Hepatocyte (in vitro differentiated cells): ENCODE measurements at regions not wholly inside any gene's neighbourhood (a gene's known extent, or its start where the extent isn't known, plus 50 kb on each side); places are given as distances from the start of the nearest gene placed in this dataset.

Experiments
- CTCF ChIP-seq: fragments of 200-600 bp; sonication (generic); IDR thresholded peaks from 2 replicates; pipeline ENCODE4 v1.5.1; 2016; ENCODE audit warnings: antibody characterized with exemption, mild to moderate bottlenecking; ENCODE audit not compliant: poor library complexity
- EZH2 ChIP-seq: fragments of 200-600 bp; sonication (generic); IDR thresholded peaks from 2 replicates; pipeline ENCODE4 v1.6.1; 2016; ENCODE audit warnings: antibody characterized with exemption, mild to moderate bottlenecking, borderline replicate concordance
- EZH2phosphoT487 ChIP-seq: fragments of 200-600 bp; sonication (generic); IDR thresholded peaks from one replicate; pipeline ENCODE4 v1.6.1; 2018; ENCODE audit warnings: antibody characterized with exemption, mild to moderate bottlenecking, low read depth, moderate library complexity; ENCODE audit not compliant: unreplicated experiment, severe bottlenecking

DNA sequence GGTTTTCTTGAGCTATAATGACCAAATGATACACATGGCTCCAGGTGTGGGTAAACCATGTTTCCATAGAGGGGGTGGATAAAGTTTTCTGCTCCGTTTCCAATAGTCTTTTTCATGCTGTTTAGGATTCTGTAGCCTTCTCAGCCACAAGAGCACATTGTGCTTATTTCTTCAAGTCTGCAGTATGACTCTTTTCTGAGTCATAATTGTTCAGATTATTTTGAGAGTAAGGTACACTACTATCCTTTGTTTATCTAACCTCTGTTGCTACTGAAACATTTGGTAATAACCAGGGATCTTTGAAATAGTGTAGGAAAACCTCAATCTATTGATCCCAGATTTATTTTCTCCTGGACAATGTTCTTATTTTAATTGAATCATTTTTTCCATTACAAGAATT, 247.9 kb upstream of the BMP2 start:
- TF ChIP-seq CTCF = no peak
- no peak for TF ChIP-seq EZH2
- no peak for TF ChIP-seq EZH2phosphoT487
